ENCODE measurements at regions not wholly inside any gene's neighbourhood (a gene's known extent, or its start where the extent isn't known, plus 50 kb on each side); places are given as distances from the start of the nearest gene placed in this dataset.

- TF ChIP-seq CTCF (IDR thresholded peaks at IDR 0.05), result no peak
- no peak for TF ChIP-seq ZFX (IDR thresholded peaks at IDR 0.05; ENCODE audit: borderline replicate concordance)
These were observed 75.7 kb upstream of the EGFL6 start for GRCh38 chrX:13493659-13494058.
